ENCODE measurements at regions not wholly inside any gene's neighbourhood (a gene's known extent, or its start where the extent isn't known, plus 50 kb on each side); places are given as distances from the start of the nearest gene placed in this dataset.

DNA sequence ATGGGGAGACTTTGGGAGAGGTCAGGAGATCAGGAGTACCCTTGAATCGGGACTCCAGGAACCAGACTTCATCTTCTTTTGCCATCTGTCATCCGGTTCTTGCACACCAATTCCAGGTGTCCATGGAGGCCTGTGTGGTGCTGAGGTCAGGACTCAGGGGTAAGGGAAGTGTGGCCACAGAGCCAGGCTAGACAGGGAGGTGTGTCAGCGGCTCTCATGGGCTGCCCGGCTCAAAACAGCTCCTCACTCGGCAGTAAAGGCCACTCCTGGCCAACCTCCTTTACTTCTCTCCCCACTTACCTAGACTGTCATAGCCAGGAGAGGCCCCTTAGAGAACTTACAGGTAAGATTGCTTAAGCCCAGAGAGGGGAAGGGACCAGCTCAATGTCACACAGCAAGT is 75.7 kb upstream of the NECTIN1 start:
- no peak overlapping the region for H3K4me3 ChIP-seq (ENCODE audit: low read depth, low read length)
- DNase-seq (ENCODE audit: low read depth): no peak
- TF ChIP-seq CTCF (IDR thresholded peaks at IDR 0.05; ENCODE audit: insufficient read depth, low read depth, low read length): no peak

DNA sequence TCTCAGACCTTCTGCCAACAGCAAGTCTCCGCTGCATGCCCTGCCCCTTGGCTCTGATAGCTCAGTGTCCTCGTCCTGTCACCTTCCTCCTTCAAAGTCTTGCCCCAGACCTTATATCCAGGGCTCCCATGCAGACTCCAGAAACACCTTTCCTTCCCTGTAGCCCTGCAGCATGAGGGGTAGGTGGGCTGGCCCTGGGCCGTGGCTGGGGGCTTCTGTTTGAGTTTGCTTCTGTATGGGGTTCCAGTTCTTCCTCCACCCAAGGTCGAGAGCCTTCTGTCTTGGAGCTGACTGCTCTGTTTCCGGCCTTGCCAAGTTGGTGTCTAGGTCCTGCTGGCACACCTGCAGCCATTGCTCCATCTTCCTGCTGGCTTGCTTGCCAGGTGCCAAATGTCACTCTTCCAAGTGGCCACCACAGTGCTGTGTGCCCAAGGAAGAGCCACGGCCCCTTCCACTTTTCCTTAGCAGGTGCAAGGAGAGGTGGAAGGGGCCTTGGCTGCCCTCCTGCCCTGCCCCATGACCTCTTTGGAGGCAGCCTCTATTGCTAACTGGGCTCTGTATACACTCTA is 74.8 kb upstream of the NECTIN1 start:
- no peak for DNase-seq (ENCODE audit: low read depth)
- TF ChIP-seq CTCF (IDR thresholded peaks at IDR 0.05; ENCODE audit: insufficient read depth, low read depth, low read length): no peak
- H3K4me3 ChIP-seq (ENCODE audit: low read depth, low read length): no peak overlapping the region

- no peak overlapping the region for H3K4me3 ChIP-seq (ENCODE audit: low read depth, low read length)
- DNase-seq (ENCODE audit: low read depth): no peak
- TF ChIP-seq CTCF (IDR thresholded peaks at IDR 0.05; ENCODE audit: insufficient read depth, low read depth, low read length): no peak
These were observed 74.1 kb upstream of the NECTIN1 start for GRCh38 chr11:119803139-119803538.

DNA sequence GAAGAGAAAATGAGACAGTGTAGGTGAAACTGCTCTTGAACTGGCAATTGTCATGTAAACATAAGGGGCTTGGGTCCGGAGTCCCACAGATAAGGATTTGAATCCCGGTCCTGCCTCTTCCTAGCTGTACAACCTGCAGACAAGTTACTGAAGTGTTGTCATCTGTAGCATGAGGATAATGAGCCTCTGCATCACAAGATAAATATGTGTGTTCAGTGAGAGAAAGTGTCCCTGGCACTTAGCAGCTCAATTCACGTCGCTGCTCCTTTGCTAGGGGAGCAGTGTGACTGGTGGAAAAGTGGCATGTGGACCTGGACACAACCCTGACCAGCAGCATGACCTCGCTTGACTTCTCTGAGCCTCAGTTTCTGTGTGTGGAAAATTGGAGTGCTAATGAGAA is 73.7 kb upstream of the NECTIN1 start:
- H3K4me3 ChIP-seq (ENCODE audit: low read depth, low read length): no peak overlapping the region
- DNase-seq (ENCODE audit: low read depth): no peak
- TF ChIP-seq CTCF (IDR thresholded peaks at IDR 0.05; ENCODE audit: insufficient read depth, low read depth, low read length): no peak

- H3K4me3 ChIP-seq (ENCODE audit: low read depth, low read length): no peak overlapping the region
- TF ChIP-seq CTCF (IDR thresholded peaks at IDR 0.05; ENCODE audit: insufficient read depth, low read depth, low read length): no peak
- DNase-seq (ENCODE audit: low read depth): no peak
These were observed 71.6 kb upstream of the NECTIN1 start for GRCh38 chr11:119800619-119801018.

GRCh38 chr11:119800171-119800570 is 71.2 kb upstream of the NECTIN1 start:
- no peak overlapping the region for H3K4me3 ChIP-seq (ENCODE audit: low read depth, low read length)
- no peak for TF ChIP-seq CTCF (IDR thresholded peaks at IDR 0.05; ENCODE audit: insufficient read depth, low read depth, low read length)
- no peak for DNase-seq (ENCODE audit: low read depth)

DNA sequence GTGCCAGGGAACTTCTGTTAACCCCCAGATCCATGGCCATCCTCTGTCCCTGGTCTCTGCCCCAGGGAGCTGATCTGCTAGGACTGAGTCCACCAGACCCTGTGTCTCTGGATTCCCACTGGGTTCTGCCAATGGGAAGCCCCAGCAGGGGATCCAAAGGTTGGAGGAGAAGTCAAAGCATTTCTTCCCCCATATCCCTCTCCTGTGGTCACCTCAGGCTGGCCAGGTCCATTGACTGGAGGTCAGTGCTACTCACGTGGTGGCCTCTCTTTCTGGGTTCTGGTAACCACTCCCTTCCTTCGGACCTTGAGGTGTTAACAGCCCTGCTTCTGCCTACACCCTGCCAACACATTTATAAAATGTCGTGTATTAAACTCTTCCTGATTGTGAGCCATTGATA is 69.7 kb upstream of the NECTIN1 start:
- H3K4me3 ChIP-seq (ENCODE audit: low read depth, low read length): no peak overlapping the region
- DNase-seq (ENCODE audit: low read depth): no peak
- TF ChIP-seq CTCF (IDR thresholded peaks at IDR 0.05; ENCODE audit: insufficient read depth, low read depth, low read length): no peak
